ENCODE measurements at regions not wholly inside any gene's neighbourhood (a gene's known extent, or its start where the extent isn't known, plus 50 kb on each side); places are given as distances from the start of the nearest gene placed in this dataset.
"Not testable (repeated sequence)": the region's sequence is repeated elsewhere in the genome, so short reads cannot be mapped to it uniquely, and the experiment has no call there.

DNA sequence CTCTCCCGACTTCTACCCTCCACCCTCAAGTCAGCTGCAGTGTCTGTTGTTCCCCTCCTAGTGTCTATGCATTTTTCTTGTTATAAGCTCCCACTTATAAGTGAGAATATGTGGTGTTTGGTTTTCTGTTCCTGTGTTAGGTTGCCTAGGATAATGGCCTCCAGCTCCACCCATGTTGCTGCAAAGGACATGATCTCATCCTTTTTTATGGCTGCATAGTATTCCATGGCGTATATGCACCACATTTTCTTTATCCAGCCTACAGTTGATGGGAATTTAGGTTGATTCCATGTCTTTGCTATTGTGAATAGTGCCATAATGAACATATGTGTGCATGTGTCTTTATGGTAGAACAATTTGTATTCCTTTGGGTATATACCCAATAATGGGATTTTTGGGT, 80.7 kb downstream of the SPTSSA start:
- not testable (repeated sequence) for DNase-seq

DNA sequence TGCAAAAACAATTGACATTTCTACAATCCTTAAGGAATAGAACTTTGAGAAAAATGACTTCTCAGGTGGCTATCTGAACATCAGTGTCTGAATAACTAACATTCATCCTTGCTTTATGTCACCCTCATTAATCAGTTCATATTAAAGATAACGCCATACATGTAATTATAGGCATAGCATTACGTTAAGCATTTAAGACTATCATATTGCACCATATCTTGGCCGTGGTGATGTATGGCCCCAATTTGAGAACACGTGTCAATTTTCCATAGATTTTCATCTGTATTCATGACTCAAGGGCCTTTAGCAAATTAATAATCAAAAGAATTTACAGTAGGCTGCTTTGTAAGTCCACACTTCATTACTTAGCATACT, 81.6 kb downstream of the SPTSSA start:
- no peak for DNase-seq

DNA sequence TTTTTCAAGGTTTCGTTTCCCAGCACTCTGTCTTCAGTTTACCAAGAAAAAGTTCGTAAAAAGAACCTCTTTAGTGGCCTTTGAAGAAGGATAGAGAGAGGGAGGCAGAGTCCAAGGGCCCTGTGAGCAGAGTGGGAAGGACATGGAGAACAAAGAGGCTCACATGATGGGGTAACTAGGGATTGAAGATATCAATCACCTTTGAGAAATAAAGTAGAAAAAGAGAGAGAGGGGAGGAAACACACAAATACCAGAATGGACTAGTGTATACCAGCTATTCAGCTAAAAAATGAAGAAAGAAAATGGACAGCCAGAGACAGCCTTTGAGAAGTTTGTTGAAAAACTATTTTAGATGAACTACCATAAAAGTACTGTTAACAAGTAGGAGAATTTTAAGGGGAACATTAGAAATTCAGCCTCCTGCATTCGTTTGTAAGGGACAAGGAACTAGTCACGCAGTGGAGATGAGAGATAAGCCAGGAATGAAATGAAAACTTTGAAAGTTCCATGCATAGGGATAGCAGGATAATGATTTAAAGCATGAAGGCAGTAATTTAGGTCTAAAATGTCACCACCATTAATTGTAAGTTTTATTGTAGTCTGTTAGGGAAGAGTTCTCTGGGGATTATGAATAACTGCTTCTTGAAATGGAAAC, 82.1 kb downstream of the SPTSSA start:
- DNase-seq = no peak

DNA sequence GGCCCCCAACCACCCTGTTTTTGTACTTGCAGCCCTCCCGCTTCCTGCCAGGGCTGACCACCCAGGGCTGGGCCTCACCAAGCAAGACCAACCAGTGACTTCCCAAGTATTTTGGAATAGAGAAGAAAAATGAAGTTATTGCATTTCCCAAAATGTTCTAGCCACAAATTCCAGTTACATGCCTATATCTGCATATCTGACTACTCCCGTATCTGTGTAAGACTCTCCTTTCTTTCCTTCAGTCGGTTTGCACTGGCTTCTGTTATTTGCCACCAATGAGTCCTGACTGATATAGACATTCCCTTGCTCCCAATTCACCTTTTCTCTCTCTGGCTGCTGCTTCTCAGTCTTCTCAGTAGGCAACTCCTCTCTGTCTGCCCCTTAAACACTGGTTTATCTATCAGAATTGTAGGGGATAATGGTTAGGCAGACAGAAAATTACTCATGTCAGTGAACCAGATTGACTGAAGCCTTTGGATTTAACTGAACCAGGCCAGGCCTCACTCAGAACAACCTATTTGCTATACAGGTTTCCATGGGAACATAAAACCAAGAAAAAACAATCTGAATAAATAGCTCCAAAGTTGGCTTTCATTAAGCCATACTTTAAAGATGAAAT, 85.3 kb downstream of the SPTSSA start:
- no peak for DNase-seq

DNA sequence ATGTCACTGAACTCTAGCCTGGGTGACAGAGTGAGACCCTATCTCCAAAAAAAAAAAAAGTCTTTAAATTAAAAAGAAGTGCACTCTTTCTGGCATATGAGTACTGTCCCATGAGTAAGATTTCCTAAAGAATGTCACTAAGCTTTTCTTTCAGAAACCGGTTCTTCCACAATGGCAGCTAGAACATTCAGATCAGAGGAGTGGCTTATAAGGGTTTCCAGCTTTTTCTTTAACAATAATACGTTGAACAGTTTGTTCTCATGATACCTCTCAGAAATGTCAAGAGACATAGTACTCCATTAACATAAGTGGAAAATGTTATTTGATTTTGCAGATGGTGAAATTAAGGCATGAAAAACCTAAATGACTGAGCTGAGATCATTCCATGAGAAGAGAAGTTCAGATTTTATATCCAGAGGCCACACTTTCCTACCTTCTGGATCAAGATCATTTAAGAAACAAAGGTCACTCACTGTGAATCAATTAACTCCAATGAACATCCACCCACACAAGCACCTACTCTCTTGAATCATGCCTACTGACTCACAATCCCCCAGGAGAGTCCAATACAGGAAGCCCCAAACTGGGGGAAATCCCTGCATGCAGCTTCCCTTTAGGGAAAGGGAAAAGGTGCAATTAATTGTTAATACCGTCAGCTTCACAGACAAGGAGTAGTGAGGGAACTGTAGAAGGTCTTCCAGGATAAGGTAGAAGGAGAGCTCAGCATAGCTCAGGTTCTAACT, 86.9 kb downstream of the SPTSSA start:
- DNase-seq = no peak

DNA sequence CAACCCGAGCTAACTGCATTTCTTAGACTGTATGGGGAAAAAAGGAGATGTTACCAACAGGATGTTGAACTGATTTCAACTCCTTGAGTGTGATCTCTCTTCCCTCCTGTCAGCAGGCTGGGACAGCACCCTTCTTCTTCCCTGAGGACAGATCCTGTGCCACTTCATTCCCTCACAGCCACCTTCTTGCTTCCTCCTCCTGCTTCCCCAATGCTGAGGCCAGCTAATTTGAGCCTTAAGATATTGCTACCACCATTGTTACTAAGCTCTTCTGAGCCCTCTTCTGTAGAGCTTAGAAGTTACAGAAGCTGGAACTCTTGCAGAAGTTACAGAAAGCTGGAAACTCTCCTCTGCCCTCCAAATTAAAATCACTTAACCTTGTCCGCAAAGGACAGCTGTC, 88.8 kb downstream of the SPTSSA start:
- DNase-seq = no peak

DNA sequence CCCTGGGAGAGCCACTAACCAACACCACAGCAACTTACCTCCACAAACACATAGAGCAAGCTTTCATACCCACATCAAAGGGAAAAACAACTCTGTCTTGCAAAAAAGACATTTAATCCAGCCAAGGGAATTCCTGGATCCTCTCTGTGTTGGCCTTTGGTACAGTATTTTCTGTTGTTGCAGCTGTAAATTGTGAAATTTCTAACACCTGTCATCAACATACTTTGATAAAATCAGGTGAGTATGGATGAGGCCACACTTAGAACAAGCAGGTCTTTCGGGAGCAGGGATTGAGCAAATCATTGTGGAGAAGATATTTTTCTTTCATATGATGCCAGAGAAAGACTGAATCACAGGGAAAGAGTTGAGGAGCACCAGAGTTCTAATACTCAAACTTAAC, 89.3 kb downstream of the SPTSSA start:
- DNase-seq = no peak

DNA sequence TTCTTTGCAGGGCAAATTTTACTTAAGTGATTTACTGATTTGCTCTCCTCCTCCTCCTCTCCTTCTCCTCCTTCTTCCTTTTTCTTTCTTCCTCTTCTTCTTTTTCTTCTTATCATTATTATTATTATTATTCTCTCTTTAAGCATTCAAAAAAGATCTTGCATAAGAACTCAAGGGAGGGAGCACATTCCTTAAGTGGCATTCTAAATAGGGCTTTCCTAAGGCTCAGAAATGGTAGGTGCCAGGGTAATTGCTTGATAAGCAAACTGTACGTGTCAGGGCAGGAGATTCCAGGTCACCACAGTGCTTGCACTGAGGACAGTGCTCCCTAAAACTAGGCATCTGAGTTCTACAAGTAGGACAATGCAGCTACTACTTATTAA, 92.4 kb downstream of the SPTSSA start:
- no peak for DNase-seq

DNA sequence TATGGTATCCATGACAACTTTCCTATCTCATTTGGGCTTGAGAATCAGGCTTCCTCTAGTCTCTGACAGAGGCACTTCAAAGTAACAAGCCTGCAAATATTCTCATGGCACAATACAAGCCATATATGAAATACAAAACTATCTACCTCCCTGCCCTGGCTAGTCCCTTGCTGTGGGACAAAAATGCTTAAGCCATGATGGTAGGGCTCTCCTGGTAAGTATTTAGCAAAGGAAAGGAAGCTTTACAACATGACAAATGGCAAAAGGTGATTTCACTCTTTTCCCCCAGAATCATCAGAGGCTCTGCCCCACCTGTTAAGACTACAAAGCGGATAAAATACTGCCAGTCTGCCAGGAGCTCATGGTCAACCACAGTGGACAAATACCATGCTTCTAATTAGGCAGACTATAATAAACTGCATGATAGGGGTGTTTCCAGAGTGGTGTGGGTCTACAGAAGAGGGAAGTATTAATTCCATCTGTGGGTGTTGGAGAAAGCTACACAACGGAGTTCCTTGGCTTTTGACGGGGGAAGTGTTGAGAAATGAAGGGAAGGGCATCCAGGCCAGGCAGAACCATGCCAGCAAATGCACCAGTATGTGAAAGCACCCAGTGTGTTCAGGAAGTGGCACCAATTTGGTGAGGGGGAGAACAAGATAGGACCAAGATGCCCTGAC, 92.9 kb downstream of the SPTSSA start:
- no peak for DNase-seq

DNA sequence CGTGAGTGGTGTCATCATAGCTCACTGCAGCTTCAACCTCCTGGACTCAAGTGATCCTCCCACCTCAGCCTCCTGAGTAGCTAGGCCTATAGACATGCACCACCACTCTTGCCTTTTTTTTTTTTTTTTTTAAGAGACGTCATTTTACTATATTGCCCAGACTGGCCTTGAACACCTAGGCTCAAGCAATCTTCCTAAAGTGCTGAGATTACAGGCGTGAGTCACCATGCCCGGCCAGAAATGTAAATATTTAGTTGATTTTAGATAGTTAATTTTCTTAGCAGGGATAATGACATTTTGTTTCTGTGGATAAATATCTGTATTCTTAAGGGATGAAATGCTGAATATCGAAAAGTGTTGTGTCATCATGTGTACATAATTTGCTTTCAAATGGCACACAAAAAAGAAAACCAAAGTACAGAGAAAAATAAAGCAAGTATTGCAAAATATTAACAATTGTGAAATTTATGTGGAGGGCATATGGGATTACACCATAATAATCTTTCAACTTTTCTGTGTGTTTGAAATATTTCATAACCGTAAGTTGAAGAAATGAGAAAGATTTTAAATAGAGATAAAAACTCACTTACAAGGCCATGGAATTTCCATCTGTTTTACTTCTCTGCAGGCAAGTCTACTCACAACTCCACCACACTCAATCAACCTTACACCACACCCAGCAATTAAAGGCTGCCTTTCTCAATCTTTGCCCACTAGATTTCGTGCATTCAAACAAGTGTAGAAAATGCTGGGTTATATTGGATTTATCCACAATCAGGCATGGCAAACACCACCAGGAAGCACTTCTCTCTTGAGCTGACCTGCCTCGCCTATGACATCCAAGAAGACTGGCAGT, 93.7 kb downstream of the SPTSSA start:
- DNase-seq = no peak

DNA sequence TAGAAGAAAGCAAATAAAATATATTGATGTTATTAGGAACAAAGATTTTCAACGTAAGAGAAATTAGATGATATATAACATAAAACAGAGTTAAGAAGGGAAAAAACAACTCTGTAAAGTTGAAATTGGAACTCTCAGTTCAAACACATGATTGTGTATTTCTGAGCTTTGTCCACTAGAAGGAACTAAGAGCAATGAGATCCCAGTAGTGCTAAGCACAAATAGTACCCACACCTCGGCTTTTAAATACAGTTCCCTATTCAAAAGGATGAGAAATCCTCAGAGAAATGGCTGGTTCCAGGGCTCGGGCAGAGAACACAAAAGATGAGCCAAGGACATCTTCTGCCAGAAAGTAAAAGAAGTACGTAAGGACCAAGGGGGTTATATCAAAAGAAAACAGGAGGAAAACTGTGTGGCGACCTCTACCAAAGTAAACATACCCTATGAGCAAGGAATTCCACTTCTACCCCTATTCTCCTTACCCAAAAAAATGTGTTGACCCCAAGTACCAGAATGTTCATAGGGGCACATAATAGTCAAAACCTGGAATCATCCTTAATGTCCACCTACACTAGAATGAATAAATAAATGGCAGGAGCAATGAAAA, 96.6 kb downstream of the SPTSSA start:
- no peak for DNase-seq

DNA sequence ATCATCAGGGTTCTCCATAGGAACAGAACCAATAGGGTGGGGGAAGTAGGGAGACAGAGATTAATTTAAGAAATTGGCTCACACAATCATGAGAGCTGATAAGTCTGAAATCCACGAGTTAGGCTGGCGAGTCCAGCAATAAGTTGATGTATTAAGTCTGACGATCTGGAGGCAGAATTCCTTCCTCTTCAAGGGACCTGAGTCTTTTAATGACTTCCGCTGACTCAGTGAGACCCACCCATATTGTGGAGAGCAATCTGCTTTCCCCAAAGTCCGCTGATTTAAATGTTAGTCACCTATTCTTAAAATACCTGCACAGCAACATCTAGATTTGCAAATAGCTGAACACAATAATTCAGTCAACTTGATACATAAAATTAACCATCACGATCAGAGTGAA, 97.8 kb downstream of the SPTSSA start:
- no peak for DNase-seq

DNA sequence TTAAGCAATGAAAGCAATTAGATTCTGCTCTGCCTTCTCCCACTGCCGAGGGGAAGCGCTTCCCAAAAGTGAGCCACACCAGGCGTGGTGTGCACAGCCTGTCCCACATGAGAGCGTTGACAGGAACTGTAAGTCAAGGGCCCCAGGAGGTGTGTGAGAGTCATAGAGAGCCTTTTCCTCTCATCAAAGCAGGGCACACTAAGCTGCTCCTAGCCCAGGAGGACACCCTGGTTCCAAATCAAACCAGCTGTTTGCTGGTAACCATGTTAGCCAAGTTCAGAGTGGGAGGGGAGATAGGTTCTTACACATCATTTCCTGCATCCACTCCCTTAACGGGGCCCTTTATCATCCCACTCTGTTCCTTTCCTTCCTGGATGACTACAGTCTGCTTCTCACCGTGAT, 98.3 kb downstream of the SPTSSA start:
- no peak for DNase-seq

DNA sequence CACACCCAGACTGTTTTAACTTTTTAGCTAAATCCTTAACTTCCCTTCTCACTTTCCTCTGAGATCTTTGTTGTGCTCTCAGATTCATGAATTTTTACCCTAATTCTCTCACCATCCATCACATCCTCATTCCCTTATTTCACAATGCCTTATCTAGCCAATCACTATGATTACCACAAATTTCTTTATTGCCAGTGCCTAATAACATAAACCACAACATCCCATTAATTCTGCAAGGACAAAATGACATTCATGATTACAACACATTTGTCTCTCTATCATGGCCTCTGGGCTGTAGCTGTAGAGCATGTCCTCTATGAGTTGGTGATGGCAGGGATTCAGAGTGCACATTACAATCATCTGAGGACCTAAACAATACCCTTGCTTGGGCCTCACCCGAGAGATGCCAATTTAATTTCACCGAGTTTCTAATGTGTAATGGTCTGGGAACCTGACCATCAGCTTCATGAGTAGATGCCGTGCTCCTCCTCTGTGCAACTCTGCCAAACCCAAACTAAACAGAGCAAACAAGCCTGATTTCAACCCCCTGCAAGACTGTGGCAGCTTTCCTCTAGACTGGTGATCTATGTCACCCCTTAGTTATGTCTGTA, 99.3 kb downstream of the SPTSSA start:
- no peak for DNase-seq

DNA sequence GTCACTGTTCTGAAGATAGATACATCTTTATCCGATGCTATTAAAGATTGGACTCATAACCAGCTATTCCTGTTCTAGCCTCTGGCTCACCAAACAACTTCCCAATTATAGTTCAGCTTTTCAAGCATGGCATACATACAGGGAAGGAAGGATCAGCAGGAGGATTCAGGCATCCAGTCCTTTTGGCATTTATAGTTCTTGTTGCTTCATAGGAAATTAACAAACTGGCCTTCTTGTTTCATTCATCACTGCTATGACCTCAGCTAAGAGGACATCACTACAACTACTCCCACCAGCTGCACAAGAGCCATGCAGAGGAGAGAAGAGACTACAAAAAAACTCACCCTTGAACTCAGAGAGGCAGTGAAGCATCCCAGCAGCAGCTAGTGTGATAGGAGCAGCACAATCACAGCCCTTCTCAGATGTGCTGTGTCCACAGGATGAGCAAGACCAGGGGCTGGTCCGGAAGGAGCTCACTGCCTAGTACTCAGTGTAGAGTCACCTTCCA, 100.5 kb downstream of the SPTSSA start:
- DNase-seq = no peak

DNA sequence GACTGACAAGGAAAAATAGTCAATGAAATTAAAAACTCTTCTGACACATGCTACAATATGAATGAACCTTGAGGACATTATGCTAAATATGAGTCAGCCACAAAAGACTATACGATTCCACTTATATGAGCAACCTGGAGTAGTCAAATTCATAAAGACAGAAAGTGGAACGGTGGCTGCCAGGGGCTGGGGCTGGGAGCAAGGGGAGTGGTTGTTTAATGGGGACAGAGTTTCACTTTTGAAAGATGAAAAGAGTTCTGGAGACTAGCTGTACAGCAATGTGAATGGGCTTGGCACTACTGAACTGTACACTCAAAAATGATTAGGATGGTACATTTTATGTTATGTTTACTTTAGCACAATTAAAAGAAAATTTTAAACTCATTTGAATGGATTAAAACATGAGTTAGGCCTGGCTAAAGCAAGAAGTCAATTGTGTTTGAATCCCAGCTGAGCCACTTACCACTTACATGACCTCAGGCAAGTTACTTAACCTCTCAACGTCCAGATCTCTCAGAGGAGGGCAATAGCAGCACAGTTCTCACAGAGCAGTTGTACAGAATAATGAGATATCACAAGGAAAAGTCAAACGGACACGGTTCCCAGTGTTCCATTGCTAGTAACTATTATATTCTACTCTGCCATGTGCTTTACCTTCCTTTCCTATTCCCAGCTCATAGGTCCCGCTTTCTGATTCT, 102.5 kb downstream of the SPTSSA start:
- no peak for DNase-seq

DNA sequence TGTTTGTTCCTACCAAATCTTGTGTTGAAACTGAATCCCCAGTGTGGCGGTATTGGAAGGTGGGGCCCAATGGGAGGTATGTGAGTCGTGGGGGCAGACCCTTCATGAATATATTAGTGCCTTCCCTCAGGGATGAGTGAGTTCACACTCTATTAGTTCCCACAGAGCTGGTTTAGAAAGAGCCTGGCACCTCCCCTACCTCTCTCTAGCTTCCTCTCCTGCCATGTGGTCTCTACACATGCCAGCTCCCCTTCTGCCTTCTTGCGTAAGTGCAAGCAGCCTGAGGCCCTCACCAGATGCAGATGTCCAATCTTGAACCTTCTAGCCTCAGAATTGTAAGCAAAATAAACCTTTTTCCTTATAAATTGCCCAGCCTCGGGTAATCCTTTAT, 105.8 kb downstream of the SPTSSA start:
- no peak for DNase-seq

DNA sequence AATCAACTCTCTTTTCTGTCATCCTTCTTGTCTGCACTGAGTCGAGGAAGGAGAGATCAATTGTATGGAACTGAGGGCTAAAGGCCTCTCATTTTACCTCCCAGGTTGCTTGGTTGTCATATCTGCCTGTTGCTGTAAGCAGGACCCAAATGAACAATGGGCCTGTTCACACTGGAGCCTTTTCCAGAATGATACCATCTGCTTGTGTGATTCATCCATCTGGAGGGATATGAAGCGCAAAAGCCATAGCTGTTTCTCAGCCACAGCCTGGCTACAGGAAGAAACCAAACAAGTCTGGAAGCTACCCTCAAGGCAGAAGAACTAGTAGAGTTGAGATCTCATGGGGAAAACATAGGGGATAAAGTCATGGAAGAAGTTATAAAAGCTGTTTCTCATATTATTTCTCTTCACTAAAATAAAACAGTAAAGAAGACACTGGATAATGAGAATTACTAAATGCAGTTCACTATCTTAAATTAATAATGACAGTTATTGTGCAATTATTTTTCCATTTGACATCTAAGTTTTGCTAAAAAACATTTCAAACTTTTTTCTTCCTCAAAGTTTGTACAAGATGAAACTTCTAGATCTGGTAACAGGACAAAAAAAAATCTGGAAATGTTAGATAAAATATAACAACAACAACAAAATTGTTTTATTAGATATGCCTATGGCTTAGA, 106.3 kb downstream of the SPTSSA start:
- DNase-seq = no peak

DNA sequence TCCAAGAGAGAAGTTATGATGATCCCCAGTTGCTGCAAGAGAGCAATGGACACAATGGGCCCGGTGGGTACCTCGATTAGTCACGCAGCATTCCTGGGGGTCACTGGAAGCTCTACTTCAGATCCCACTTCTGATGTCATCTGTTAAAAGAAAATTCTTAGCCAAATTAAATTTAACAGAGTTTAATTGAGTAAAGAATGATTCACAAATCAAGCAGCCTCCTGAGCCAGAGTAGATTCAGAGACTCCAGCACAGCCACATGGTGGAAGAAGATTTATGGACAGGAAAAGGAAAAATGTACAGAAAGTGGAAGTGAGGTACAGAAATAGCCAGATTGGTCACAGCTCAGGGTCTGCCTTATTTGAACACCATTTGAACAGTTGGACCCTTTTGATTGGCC, 107.5 kb downstream of the SPTSSA start:
- DNase-seq = no peak

DNA sequence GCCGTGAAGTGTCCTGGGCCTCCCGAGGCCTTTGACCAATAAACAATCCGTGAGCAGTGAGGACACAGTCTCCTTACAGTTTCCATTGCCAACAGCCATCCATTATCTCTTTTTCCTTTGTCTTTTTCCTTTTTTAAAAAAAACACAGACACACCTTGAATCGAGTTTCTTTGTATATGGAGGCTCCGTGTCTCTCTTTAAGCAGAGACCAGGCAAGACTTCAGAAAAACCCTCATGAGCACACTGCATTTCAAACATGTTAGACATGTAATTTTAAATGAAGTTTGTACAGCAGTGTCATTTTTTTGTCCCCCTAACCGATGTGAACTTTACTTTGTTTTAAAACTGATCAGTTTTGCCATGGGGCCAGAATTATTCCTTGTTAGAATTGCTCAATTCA, 111.1 kb downstream of the SPTSSA start:
- DNase-seq = no peak

DNA sequence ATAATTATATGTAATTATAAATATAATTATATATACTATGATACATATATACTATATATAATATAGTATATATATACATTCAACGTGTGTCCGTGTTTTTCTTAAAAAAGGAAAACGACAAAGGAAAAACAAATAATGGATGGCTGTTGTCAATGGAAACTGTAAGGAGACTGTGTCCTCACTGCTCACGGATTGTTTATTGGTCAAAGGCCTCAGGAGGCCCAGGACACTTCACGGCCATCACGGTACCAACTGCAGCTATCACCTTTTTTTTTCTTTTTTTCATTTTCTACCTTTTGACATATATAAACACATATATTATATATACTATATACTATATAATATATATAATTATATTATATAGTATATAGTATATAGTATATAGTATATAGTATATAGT, 113.4 kb downstream of the SPTSSA start:
- no peak for DNase-seq

Measured in activated CD4-positive, alpha-beta T cell treated with anti-CD3 and anti-CD28 coated beads, Interleukin-2, amount 50 U/mL, for 16 hours (primary cell).